Lung microvascular endothelial cell (primary cell): ENCODE measurements at regions not wholly inside any gene's neighbourhood (a gene's known extent, or its start where the extent isn't known, plus 50 kb on each side); places are given as distances from the start of the nearest gene placed in this dataset.
A peak's percentile ranks its signal among the peaks of the same experiment; 100 is the strongest.
"Not testable (repeated sequence)": the region's sequence is repeated elsewhere in the genome, so short reads cannot be mapped to it uniquely, and the experiment has no call there.

Experiments
- DNase-seq, 2 donors: peaks; one replicate each; pipeline versions ENCODE4 v3.0.0 to v3.0.0-alpha.2; 2010; ENCODE audit warnings: low read depth in 2 of 2

DNA sequence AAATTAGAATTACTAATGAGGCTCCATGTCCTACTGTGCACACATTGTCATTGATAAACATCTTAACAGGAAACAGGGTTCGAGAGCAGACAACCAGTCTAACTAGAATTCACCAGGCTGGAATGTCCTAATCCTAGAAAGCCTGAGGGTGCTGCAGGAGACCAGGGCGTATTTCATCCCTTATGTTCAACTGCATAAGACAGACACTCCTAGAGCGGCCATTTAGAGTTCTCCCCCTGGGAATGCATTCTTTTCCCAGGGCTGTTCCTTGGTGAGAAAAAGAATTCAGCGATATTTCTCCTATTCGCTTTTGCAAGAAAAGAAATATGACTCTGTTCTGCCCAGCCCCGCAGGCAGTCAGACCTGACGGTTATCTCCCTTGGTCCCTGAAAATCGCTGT is 486.0 kb downstream of the REEP3 start:
- no peak for DNase-seq

DNA sequence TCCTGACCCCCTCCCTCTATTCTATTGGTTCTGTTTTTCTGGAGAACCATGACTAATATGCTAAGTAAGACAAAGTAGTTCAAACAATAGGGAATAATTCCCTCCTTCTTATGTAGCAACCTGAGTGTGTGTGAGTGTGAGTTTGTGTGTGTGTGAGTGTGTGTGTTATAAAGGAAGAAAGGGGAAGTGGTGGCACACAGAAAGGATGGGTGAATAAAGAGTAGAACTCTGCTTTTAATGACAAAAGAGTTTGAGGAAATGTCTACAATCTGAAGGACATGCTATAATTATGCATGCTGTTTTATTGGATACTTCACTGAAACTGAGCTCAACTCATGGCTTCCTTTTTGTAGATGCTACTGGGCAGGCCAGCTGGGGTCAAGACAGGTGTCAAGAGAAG is 489.5 kb downstream of the REEP3 start:
- DNase-seq, result no peak

DNA sequence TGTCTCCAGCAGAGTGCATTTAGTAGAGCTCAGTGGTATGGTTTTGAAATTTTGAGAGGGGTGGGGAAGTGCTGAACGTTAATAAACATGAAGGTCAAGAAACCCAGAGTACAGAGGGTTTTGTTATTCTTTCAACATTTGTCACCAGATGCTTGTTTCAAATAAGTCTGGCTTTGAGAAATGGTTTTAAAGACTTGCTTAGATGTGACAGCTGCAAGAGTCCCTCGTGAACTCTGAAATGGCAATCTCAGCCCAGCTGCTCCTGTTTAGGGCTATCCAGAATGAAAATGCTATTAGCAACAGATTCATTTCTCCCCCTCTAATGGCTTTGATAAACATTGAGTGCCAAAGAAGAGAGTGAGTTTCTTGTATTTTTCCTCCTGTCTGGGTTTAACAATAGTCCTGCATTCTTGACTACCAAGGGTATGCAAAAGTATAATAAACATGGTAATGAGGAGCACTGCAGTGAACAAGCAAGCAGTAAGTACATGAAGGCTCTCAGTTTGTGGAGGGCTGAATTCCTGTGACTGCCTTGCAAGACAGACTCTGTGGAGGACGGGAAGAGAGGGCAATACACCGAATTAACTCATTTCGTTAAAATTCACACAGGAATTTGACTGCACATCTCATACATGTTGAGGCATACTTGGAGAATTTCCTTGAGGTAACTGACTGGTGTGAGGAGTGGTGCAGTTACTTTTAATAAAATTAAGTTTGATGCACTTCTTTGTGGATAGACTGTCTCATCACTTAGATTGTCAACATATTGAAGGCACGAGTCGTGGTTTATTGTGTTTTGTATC is 490.9 kb downstream of the REEP3 start:
- no peak for DNase-seq

GRCh38 chr10:64014281-64014680 is 493.1 kb downstream of the REEP3 start:
- no peak for DNase-seq

- DNase-seq, result no peak
These were observed 502.8 kb downstream of the REEP3 start for GRCh38 chr10:64023926-64024470.

- no peak for DNase-seq
These were observed 512.5 kb downstream of the REEP3 start for GRCh38 chr10:64033711-64034110.

GRCh38 chr10:64036321-64036930 is 515.2 kb downstream of the REEP3 start:
- DNase-seq, result peak in 1 of 2 donors; percentile 8

GRCh38 chr10:64037071-64037661 is 516.0 kb downstream of the REEP3 start:
- DNase-seq, result no peak

DNA sequence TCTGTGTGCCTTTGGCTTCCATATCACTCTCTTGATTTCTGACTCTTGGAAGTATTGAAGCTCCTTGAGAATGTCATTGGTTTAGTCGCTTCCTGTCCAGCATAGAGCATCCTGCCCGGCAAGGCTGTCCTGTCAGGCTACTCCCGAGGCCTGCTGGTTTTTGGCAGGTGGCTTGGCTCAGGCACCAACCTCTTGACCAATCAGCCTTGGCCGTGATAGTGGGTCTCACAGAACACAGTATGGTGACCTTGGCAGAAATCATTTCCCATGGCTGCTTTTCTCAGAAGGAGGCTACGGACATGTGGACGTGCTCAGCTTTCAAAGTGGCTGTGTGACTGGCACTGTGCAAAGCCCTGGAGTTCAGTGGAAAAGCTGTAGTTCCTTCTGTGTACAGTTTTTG is 516.9 kb downstream of the REEP3 start:
- DNase-seq, result no peak

- DNase-seq, result no peak
These were observed 518.0 kb downstream of the REEP3 start for GRCh38 chr10:64039198-64039597.

- no peak for DNase-seq
These were observed 519.6 kb downstream of the REEP3 start for GRCh38 chr10:64040781-64041180.

DNA sequence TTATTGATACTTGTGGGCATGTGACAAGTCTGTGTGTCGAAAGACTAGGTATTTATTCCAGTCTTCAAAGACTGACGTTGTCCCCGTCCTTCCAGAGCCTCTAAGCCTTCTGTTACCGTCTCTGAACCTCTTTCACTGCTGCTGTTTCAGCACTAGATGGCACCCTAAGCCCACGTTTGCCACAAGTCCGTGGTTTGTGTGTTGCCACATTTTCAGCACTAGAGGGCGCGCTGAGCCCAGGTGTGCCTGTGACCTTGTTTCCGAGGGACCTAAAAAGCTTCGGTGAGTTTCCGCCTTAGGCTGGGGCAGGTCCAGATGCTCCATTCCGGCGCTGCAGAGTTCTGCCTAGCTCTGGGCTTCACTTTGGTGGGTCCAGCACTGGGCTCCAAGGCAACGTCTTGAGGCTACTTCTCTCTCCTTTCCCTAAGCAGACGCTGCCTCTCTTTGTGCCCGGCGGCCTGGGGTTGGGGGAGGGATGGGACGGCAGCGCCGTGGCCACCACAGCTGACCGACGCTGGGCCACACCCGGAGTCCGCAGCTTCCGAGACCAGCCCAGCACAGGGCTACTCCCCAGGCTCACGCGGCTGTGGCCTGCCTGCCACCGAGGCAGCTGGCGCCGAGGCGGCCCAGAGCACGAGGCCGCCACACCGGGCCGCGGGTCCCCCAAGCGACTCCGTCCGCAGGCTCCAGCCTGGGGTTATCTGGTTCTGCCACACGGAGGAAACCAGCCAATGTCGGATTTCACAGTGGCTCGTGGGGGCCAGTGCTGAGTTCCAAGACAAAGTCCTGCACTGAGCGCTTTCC is 520.2 kb downstream of the REEP3 start:
- peak; percentile 73 to 82 for DNase-seq

DNA sequence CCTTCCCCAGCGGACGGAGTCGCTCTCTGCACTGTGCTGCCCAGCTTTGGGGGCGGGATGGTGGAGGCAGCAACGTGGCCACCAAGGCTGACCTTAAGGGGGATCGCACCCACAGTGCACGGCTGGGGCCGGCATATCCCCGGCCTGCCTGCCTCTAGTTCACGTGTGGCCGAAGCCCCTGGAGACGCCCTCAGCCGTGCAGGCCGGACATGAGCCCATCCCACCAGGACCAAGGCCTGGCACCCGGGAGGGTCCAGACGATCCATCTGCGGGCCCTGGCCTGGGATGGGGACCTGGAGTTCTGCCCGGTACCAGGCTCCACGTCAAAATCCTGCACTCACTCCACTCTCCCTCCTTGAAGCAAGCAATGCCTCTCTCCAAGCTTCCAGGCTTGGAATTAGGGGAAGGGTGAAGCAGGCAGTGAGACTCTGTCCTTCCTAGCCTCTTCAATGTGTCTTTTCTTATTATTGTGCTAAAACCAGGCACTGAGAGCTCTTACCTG is 520.8 kb downstream of the REEP3 start:
- DNase-seq, result no peak

- DNase-seq, result no peak
These were observed 522.9 kb downstream of the REEP3 start for GRCh38 chr10:64044098-64044497.

GRCh38 chr10:64044957-64045632 is 523.9 kb downstream of the REEP3 start:
- not testable (repeated sequence) for DNase-seq

- no peak for DNase-seq
These were observed 533.2 kb downstream of the REEP3 start for GRCh38 chr10:64054392-64054791.

GRCh38 chr10:64059884-64060283 is 538.7 kb downstream of the REEP3 start:
- DNase-seq, result no peak

- DNase-seq, result no peak
These were observed 539.2 kb downstream of the REEP3 start for GRCh38 chr10:64060389-64060788.

- DNase-seq, result no peak
These were observed 541.6 kb downstream of the REEP3 start for GRCh38 chr10:64062793-64063192.

GRCh38 chr10:64067009-64067606 is 545.9 kb downstream of the REEP3 start:
- DNase-seq, result no peak

GRCh38 chr10:64067859-64068258 is 546.7 kb downstream of the REEP3 start:
- no peak for DNase-seq
